GM18909 (cell line): ENCODE measurements at regions not wholly inside any gene's neighbourhood (a gene's known extent, or its start where the extent isn't known, plus 50 kb on each side); places are given as distances from the start of the nearest gene placed in this dataset.
"Not testable (repeated sequence)": the region's sequence is repeated elsewhere in the genome, so short reads cannot be mapped to it uniquely, and the experiment has no call there.

Source experiments
- ATAC-seq: cut with Tn5 transposase; IDR thresholded peaks from one replicate; pipeline ENCODE4 v1.9.1; 2021; ENCODE audit warnings: mild to moderate bottlenecking; ENCODE audit not compliant: unreplicated experiment, poor library complexity

DNA sequence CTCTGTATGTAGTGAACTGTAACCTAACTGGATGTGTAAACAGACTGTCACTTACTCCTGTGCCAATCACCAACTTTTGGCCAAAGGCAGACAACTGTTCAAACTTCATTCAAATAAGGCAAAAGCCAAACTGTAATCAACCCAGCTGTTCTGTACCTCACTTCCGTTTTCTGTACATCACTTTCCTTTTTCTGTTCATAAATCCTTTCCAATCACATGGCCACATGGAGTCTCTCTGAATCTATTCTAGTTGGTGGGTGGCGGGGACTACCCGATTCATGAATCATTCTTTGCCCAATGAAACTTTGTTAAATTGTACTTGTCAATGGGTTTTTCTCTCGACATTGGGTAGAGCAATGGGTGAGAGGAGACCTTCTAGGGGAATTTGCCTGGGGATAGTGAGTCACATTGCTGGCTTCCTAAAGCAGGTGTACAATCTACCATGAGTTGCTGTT lies 178.3 kb upstream of the RFC3 start:
- ATAC-seq: peak; percentile 74

DNA sequence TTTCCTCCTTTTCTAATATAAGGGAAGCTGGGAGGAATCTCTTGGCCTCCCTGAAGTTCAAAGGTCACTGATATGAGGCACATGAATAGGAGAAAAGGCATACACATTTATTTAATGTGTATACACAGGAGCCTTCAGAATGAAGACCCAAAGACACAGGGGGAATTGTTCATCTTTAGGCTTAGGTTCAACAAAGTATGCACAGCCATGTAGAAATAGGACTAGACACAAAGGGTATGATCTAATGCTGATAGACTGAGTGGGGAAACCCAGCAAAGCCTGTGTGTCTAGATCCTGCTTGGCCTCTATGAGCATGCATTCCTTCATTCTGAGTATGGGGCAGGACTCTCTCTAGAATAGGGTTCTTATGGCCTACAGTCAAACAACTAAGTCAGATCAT lies 177.1 kb upstream of the RFC3 start:
- ATAC-seq: no peak

DNA sequence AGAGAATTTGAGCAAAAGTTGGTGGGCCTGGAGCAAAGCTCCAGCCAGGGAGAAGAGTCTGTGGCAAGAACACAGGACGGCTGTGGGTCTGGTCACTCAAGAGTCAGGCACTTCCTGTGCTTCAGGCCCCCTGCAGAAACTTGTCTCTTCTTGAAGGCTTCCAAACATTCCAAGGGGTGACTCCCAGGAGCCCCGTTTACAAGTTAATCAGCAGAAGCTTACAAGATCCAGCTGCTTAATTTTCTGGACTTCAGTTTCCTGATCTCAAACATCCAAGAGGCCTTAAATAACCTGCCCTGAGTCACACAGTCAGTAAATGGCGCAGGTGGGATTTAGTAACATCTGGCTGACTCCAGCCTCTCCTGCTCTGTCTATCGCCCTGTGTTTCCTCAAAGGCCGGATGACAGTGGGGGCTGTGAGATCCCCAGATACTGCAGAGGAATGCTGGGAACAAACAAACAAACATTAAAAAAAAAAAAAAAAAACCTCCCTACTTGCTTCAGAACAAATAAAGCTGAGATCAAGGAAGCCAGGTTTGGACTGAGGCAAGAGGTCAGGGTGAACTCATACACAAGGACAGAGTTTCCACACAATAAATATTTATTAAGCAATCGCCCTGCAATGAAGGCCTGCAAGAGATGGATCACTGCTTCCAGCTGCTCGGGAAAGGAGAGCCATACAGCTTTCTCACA lies 175.4 kb upstream of the RFC3 start:
- ATAC-seq: no peak

DNA sequence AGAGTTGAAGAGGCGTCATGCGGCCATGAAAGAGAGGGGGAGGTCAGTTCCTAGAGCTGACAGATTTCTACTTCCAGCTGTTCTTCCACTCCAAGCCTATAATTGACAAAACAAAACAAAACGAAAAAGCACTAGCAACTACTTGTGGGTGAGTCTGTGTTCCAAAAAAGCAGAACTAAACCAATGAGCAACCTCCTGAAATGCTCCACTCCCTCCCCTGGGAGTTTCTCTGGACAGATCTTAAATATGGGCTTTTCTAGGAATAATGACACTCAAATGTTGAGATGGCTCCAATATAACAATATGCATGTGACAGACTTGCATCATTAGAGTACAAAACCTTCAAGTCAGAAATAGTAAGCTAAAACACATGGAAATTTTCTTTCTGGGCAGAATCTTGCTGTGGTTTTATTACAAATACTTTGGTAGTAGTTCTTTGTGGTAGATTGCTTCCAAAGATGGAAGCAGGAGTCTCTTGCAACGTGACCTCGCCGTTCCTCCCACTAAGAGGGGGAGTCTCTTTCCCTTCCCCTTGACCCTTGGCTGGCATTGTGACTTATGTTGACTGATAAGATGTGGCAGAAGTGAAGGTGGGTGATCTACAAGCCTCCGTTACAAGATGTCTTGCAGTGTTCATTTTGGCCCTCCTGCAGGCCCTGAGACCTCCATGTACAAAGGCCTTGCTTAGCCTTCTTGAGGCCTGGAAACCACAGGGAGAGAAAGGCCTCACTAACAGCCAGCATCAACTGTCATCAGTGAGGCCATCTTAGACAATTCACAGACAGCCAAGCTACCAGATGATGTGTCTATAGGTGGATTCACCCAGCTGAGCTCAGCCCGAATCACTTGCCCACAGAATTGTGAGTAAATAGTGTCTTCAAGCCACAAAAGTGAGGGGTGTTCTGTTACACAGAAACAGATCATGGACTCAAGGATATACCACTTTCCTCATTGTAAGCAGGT lies 173.1 kb upstream of the RFC3 start:
- no peak for ATAC-seq

DNA sequence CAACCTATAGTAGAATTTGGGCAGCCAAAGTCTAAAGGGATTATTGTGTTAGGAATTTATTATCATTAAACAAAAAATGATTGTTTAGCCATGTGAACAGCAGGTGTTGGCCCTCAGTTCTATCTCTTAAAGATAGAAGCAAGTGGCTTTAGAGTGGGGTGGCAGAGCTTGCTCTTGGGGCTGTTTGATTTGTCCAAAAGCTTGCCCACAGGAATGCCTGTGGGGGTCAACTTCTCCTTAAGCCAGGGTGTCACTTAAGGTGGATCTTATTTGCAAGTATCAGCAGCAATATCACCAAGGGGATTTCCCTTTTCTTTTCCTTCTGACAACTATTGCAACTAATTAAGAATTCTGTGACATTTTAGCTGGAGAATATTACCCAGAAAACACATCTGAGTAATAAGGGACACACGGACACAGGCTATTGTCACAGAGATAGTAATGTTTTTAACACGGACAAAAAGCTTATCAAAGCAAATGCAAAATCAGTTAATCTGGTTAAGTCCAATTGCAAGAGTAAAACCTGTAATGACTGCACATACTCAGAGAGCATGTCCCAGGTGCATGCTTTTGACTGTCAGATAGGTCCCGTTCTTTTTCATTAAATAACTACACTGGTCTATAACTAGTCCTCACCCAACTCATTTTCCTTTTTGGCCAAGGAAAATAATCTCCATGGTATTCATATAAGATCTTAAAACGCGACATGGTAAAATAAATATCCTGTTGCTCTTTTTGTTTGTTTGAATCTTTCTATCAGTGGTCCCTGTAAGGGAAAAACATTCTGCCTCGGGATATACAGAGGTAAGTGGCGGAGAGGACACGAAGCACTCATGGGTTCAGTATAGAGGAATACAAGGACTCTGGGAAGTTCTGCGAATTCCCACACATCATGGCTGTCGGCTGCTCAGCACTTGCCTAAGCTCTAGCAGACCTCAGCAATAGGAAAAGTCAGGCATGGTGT lies 172.1 kb upstream of the RFC3 start:
- no peak for ATAC-seq

DNA sequence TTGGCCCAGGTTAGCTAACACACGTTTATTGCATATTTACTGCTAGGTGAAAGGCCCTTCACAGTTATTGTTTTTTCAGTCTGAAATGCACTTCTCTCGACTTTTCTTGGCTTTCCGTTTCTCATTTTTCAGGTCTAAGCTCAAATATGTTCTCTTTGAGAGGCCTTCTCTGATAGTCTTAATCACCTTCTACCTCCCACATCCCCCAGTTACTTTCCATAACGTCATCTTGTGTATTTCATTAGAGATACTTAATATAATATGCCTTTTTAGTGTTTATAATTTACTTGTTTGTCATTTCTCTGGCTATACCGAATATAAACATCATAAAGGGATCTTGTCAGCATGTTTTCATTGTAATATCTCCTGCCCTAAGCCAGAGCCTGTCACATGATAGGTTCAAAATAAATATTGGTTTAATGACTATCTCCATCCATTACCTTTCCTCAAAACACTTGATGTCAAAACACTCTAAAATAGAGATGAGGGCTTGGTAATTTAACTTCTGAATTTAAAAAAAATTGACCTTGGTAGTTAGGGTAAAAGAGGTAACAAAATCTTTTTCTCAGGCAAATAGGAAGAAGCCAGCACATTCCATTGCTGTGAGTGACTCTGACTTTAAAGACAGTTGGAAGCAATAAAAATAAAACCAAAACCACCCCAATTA lies 168.6 kb upstream of the RFC3 start:
- ATAC-seq: no peak

DNA sequence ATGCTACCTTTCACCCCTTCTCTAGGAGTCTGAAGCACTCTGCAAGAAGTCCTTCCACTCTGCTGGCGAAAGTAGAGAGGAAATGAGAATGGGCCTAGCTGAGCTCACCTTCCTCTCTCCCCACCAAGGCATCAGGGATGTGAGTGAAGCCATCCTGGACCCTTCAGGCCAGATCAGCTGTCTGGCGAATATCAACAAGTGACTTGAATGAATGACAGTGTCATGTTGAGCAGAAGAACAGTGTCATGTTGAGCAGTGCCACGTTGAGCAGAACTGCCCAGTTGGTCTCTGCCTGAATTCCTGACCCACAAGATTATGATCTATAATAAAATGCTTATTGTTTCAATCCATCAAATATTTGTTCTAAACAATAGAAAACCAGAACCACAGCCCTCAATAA lies 166.2 kb upstream of the RFC3 start:
- ATAC-seq: no peak

DNA sequence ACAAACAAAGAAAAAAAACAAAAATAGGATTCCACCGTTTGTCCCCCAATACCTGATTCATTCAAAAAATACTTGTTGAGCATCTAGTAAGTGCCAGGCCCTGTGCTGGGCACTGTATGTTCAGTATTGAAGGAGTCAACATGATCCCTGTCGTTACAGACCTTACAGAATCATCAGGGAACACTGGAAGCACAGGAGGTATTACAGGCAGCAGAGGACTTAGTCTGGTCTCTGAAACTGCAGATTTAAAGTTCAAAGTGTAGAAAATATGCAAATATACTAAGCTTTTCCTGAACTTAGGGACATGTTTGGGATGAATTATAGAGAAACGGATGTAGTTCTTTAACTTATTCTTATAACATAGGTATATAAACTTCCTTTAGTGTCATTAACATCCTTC lies 160.7 kb upstream of the RFC3 start:
- ATAC-seq: no peak

DNA sequence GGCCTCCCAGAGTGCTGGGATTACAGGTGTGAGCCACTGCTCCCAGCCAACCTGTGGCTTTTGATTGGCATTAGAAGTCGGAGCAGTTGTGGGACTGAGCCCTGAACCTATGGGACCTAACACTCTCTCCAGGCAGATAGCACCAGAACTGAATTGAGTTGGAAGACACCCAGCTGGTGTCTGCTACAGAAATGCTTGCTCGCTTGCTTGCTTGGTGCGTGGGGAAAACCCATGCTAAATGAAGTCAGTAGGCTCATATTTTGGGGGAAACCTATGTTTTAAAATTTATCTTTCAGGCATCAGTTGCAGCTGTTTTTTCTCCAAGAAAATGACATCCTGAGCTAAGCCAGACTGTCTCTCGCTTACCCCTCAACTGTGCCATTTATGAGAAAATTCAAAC lies 158.5 kb upstream of the RFC3 start:
- ATAC-seq: no peak

DNA sequence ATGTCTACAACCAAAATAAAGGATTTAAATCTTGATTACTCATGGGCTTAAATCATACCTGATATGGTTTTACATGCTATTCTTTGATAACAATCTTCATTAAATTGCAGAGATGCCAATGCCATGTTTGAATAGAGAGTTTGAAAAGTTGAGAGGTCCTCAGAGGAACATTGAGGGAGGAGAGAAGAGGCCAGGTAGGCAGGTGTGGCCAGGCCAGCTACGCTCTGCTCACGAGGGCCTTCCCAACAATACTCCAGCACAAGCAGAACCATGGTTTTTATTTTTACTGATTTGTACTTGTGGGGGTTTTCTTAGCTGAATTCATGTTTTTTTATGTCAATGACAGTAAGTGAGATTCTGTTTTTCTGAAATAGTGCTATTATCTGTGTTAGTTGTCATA lies 158.1 kb upstream of the RFC3 start:
- no peak for ATAC-seq

DNA sequence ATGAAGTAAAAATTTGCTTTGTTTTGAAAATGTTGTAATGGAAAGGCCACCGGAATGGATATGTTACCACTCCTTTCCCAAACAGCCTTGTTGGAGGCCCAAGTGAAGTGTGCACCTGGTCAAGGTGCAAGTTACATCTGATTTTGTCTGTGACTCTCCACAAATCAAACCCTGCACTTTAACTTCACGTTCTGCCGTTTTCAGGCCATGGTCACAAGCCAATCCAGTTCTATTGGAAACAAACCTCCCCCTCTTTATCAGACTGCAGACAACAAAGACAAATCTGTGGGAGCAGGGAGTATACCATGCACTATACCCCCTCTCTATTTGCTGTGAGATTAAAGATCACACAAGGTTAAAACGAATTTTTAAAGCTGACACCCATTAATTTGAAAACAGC lies 155.6 kb upstream of the RFC3 start:
- ATAC-seq: no peak

DNA sequence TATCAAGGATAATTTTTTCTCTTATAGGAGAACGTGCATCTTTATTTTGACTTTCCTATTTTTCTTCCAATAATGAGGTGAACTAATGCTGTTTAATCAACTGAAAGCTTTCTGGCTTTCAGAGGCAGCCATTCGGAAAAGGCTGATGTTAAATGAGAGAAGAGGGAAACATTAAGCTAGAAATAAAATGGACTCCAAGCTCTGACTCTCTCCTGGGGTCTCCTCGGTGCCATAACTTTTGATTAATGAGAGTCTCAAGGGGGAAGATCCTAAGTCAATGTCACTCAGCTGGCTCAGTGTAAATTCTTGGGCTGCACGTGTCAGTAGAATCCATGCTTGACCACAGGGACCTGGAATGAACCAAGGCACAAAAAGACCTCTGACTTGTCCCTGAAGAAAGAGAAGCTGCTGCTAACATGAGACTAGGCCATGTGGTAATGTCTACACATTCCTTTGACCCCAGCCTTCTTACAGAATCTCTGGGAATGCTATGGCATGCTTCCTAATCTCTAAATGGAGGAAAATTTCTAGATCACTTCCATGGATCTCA lies 152.2 kb upstream of the RFC3 start:
- no peak for ATAC-seq

DNA sequence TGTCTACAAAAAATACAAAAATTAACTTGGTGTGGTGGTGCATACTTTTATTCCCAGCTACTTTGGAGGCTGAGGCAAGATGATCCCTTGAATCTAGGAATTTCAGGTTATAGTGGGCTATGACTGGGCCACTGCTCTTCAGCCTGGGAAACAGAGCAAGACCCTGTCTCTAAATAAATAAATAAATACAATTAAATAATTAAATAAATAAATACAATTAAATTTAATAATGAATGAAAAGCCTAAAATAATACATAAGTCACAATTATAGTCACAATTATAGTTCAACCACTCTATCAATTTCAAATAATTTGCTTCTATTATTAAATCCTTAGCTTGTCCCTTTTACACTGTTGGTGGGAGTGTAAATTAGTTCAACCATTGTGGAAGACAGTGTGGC lies 146.4 kb upstream of the RFC3 start:
- ATAC-seq: no peak

DNA sequence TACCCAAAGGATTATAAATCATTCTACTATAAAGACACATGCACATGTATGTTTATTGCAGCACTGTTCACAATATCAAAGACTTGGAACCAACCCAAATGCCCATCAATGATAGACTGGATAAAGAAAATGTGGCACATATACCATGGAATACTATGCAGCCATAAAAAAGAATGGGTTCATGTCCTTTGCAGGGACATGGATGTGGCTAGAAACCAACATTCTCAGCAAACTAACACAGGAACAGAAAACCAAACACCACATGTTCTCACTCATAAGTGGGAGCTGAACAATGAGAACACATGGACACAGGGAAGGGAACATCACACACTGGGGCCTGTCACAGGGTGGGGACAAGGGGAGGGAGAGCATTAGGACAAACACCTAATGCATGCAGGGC lies 145.9 kb upstream of the RFC3 start:
- ATAC-seq: not testable (repeated sequence)

DNA sequence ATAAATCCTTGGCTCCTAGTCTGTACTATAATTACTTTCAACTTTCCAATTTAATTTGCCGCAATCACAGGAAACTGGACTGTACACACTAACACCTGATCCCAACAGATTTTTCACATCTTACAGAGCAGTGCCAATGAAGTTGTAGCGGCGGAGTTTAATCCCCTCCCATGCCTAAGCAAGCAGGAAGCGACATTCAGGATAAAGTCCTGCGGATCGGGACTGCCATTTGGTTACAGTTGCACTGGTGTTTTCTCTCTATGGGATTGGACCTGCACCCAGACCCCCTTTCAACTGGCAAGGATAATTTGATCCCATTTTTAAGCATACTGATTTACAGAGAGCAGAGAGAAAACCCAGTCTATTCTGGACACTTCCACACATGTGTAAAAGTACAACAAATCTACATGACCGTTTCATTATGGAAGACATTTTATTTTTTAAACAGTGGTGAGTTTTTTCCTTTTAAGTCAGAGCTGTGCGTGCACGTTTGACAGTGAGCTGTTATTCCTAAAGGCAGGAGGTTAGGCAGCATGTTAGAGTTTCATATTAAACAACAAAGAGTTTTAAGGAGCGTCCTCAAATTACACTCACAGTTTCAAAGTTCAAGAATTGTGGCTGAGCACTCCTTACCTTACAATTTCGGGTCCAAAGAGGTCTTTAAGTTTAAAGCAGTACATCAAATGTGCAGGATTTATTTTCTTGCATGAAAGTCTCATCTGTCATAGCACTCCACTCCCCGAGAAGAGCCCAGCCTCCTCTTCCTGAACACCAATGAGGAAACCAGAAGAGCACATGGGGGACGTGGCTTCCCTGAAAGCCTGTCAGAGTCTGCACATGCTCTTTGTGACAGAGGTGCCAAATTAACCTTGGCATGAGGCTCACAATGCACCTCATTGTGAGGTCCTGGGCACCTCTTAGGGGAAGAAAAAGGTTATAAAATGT lies 141.6 kb upstream of the RFC3 start:
- peak; percentile 39 for ATAC-seq

DNA sequence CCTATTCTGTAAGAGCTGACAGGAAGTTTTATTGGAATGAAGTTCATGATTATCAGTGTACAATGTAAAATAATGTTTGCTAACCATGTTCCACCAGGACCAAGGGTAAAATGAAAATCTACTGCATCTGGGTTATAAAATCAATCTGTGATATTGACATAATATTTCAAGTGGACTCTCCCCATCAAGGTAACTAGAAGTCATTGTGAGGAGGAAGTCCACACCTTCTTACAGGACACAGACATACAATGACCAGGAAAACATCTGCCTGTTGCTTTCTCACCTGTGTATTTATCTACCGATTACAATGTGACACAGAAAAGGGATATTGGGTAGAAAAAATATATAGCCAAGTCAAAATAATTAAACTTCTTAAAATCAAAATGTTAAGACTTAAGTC lies 140.7 kb upstream of the RFC3 start:
- ATAC-seq: no peak

DNA sequence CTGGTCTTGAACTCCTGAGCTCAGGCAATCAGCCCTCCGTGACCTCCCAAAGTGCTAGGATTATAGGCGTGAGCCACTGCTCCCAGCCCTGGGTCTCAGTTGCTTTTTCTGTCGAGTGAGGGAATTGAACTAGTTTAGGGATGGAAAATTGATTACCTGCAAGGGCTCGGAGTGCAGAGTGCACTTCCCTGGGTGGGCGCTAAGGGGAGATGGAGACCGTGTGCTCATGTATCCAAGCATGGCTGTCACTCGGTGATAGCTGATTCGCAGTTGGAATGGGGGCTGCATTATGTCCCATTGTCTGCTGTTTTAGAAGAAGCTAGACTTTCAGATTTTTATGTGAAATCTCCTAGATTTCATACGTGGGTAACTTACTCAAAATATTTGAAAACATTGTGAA lies 139.9 kb upstream of the RFC3 start:
- no peak for ATAC-seq

DNA sequence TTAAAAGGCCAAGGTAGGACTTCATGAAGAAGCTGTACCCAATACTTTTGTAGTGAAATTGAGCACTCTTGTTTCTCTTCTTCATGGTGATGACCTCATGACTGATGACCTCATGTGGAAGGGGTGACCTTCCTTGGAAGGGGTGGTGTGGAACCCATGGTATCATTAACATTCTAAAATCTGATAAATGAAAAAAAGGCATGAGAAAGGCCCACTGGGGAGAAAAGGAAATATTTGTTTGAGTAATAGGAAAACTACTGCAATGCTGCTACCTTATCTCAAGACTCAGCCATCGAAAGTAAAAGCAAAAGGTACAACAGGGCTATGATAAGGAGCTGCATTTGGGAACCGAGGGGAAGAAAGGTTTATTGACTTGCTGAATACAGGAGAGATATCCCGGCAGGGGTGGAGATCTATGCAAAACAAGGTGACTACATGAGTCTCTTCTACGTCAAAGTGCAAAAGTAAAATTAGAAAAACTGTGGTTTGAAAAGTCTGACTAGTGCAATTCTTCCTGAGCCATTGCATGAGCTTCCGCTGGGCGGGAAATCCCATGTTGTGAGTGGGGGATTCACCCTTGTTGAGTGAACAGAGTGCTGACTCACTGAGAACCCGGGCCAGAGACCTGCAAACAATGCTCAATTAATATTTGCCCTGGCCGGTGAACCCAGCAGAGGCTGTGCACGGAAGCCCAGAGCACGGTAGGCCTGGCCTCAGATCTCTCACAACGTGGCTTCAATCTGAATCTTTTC lies 138.9 kb upstream of the RFC3 start:
- peak; percentile 96 for ATAC-seq
